ENCODE measurements at regions not wholly inside any gene's neighbourhood (a gene's known extent, or its start where the extent isn't known, plus 50 kb on each side); places are given as distances from the start of the nearest gene placed in this dataset.
"Not testable (repeated sequence)": the region's sequence is repeated elsewhere in the genome, so short reads cannot be mapped to it uniquely, and the experiment has no call there.

- not testable (repeated sequence) for H2BK15ac ChIP-seq (ENCODE audit: low read depth, low read length); H2BK12ac ChIP-seq (ENCODE audit: insufficient read length, low read depth, low read length); H2BK20ac ChIP-seq (ENCODE audit: low read depth, low read length, poor library complexity, severe bottlenecking); H3K36me3 Mint-ChIP-seq (ENCODE audit: insufficient read depth in 1 of 3, low read depth in 3 of 3); H3K14ac ChIP-seq (ENCODE audit: insufficient read depth, low read length); DNase-seq; H3K9me3 ChIP-seq (ENCODE audit: control insufficient read depth, low read depth, low read length); H3K18ac ChIP-seq (ENCODE audit: insufficient read length, low read depth, low read length); H3K9me3 Mint-ChIP-seq; H3K23me2 ChIP-seq (ENCODE audit: insufficient read length, low read depth, low read length, poor library complexity, severe bottlenecking); H4K5ac ChIP-seq (ENCODE audit: insufficient read length, low read depth, low read length); H3K4ac ChIP-seq (ENCODE audit: low read depth, low read length); H3K4me3 Mint-ChIP-seq; H2AFZ ChIP-seq (ENCODE audit: low read length); H4K8ac ChIP-seq (replicated peaks; ENCODE audit: insufficient read length, low read depth, low read length); H3K27ac ChIP-seq (ENCODE audit: insufficient read length, low read depth, low read length); H3K9ac ChIP-seq (ENCODE audit: extremely low read depth, insufficient read length, low read length); H3T11ph ChIP-seq (ENCODE audit: low read length); H3K4me2 ChIP-seq (ENCODE audit: insufficient read depth, insufficient read length, low read length); H3K23ac ChIP-seq (ENCODE audit: insufficient read length, low read depth, low read length); H4K20me1 ChIP-seq (ENCODE audit: control insufficient read depth, insufficient read depth, insufficient read length); H3K4me1 Mint-ChIP-seq; H3K27ac Mint-ChIP-seq; H3K27me3 ChIP-seq (ENCODE audit: insufficient read depth, low read length); H3K4me1 ChIP-seq (ENCODE audit: insufficient read depth, low read length); H4K91ac ChIP-seq (ENCODE audit: insufficient read length, low read depth, low read length); H3K56ac ChIP-seq (ENCODE audit: insufficient read length, low read depth, low read length); H3K79me2 ChIP-seq (ENCODE audit: insufficient read depth, low read length); H2AK5ac ChIP-seq (ENCODE audit: insufficient read length, low read length); H2BK120ac ChIP-seq (ENCODE audit: low read depth, low read length, poor library complexity, severe bottlenecking); H3K27me3 Mint-ChIP-seq (ENCODE audit: low read depth); H2BK5ac ChIP-seq (ENCODE audit: insufficient read length, low read length); H3K79me1 ChIP-seq (ENCODE audit: insufficient read depth, low read depth, low read length, poor library complexity, severe bottlenecking)
- no CpG with 5 or more reads among the region's 8 CpGs for WGBS (ENCODE audit: extremely low coverage, insufficient read length, low lambda C conversion rate)
Measured at GRCh38 chr2:89286448-89287080, 595.1 kb downstream of the RPIA start.

DNA sequence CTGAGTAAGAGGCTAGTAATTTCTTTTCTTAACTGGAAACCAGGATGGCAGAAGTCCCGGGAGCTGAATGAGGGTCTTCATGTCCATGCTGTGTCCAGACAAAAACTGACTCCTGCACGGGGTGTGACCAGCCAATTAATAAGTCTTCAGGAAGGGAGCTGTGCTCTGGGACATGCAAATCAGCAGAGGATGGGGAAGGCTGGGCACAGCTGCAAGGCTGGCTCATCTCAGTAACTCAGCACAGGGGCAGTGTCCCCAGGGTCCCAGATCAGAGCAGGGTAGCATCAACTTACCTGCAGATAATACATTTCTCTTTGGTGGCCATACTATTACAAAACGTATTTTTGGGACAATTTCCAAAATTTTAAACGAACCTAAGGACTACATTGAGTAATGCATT, 595.6 kb downstream of the RPIA start:
- not testable (repeated sequence) for H2AFZ ChIP-seq (ENCODE audit: low read length); H3K79me2 ChIP-seq (ENCODE audit: insufficient read depth, low read length); DNase-seq; H2BK12ac ChIP-seq (ENCODE audit: insufficient read length, low read depth, low read length); H3K4ac ChIP-seq (ENCODE audit: low read depth, low read length); H3K36me3 Mint-ChIP-seq (ENCODE audit: insufficient read depth in 1 of 3, low read depth in 3 of 3); H3K79me1 ChIP-seq (ENCODE audit: insufficient read depth, low read depth, low read length, poor library complexity, severe bottlenecking); H3T11ph ChIP-seq (ENCODE audit: low read length); H4K8ac ChIP-seq (replicated peaks; ENCODE audit: insufficient read length, low read depth, low read length); H3K4me3 Mint-ChIP-seq; H3K4me2 ChIP-seq (ENCODE audit: insufficient read depth, insufficient read length, low read length); H3K9me3 ChIP-seq (ENCODE audit: control insufficient read depth, low read depth, low read length); H3K23ac ChIP-seq (ENCODE audit: insufficient read length, low read depth, low read length); H2BK5ac ChIP-seq (ENCODE audit: insufficient read length, low read length); H2BK15ac ChIP-seq (ENCODE audit: low read depth, low read length); H4K20me1 ChIP-seq (ENCODE audit: control insufficient read depth, insufficient read depth, insufficient read length); H3K23me2 ChIP-seq (ENCODE audit: insufficient read length, low read depth, low read length, poor library complexity, severe bottlenecking); H2AK5ac ChIP-seq (ENCODE audit: insufficient read length, low read length); H4K91ac ChIP-seq (ENCODE audit: insufficient read length, low read depth, low read length); H3K18ac ChIP-seq (ENCODE audit: insufficient read length, low read depth, low read length); H3K27me3 Mint-ChIP-seq (ENCODE audit: low read depth); H4K5ac ChIP-seq (ENCODE audit: insufficient read length, low read depth, low read length); H3K9me3 Mint-ChIP-seq; H2BK20ac ChIP-seq (ENCODE audit: low read depth, low read length, poor library complexity, severe bottlenecking); H3K4me1 ChIP-seq (ENCODE audit: insufficient read depth, low read length); H3K27me3 ChIP-seq (ENCODE audit: insufficient read depth, low read length); H3K27ac ChIP-seq (ENCODE audit: insufficient read length, low read depth, low read length); H3K56ac ChIP-seq (ENCODE audit: insufficient read length, low read depth, low read length); H3K4me1 Mint-ChIP-seq; H2BK120ac ChIP-seq (ENCODE audit: low read depth, low read length, poor library complexity, severe bottlenecking); H3K27ac Mint-ChIP-seq; H3K14ac ChIP-seq (ENCODE audit: insufficient read depth, low read length); H3K9ac ChIP-seq (ENCODE audit: extremely low read depth, insufficient read length, low read length)
- WGBS (ENCODE audit: extremely low coverage, insufficient read length, low lambda C conversion rate), result no CpG with 5 or more reads among the region's 4 CpGs
